Superior temporal gyrus (tissue), 1 donor: ENCODE measurements at regions not wholly inside any gene's neighbourhood (a gene's known extent, or its start where the extent isn't known, plus 50 kb on each side); places are given as distances from the start of the nearest gene placed in this dataset.
"Not testable (repeated sequence)": the region's sequence is repeated elsewhere in the genome, so short reads cannot be mapped to it uniquely, and the experiment has no call there.

ENCODE experiments used
- DNase-seq: peaks from one replicate; pipeline ENCODE4 v3.0.0-alpha.2; 2016; ENCODE audit errors: extremely low spot score

DNA sequence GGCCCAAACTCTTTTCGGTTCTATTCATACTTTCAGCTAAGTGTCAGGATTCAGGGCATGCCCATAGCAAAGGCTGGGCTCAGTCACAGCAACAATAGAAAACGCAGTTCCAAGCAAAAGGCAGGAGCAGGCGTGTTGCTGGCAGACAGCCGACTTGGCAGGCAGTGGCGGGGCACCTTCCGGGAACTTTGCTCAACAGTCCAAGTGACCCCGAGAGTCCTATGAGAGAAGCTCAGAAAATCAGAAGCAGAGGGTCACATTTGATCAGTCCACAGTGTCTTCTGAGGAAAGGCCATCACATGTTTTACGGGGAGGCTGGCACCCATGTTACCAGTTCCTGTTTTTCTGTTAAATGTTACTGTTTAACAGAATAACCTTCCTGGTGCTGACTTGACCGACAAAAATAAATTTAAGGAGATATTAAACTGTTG is 115.0 kb downstream of the DACT1 start:
- peak; percentile 69 for DNase-seq

DNA sequence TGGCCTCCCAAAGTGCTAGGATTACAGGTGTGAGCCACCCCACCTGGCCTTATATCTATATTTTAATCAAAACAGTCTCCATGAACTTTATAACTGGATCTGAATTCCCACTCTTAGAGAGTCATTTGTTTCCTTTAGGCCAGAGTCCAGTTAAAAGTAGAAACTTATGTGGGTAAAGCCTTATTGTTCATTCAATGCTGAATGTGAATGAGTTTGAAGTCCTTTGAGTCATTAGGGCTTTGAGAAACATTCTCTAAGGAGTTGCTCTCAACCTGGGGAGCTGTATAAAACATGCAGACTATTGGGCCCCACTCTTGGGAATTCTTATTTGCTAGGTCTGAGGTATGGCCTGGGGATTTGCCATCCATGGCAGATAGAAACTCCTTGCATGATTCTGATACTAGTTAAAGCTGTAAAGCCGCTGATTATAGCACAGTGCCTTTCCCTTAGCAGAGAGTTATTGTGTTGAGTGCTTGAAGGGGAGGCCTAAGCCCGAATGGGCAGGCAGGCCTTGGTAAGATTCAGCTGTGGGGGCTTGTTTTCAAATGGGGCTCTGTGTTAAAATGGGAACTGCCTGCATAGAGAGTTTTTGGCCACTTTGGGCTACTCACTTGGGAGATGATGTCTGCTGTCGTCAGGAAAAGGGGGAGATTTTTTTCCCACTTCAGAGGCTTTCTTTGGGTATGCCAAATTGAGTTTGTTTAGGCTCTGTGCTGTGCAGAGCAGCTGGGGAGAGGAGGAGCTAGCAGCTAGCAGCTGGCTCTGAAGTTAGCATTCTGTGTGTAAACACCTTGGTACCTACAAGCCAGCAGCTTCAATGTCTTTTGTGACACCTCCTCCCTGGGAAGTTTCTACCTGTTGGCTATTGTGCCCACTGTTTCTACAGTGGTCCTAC is 117.5 kb downstream of the DACT1 start:
- DNase-seq = no peak

DNA sequence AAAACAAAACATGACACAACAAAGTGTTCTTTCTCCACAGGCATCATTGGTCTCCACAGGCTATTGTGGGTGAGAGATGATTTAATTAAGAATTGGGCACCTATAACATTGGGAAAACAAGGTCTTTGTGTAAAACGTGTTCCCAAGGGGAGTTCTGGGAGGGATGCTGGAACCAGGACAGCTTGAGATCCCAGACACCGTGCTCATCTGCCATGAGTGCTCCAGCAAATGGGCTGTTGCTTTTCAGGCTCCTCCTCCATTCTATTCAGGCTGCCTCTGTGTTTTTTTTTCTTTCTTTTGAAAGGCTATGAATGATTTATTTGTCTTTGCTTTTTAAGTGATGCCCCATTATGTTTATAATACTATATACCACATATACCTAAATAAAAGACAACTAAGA is 122.4 kb downstream of the DACT1 start:
- peak; percentile 29 for DNase-seq

DNA sequence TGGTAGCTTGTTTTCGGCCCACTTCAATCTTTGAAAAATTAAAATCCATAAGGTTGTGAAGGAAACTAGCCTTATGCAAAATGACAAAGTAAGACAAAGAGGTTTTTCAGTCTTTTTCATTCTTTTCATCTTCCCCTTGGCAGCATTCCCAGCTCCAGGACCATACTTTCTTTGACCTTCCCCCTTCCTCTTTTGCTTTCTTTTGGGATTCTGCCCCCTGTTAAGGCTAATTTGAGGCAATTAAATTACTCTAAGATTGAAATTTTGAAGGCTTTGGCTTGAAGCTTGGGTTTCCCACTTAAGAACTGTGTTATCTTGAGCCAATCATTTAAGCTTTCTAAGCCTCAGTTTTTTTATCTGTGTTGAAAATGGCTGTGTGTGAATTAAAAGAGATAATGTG is 124.9 kb downstream of the DACT1 start:
- DNase-seq = no peak

DNA sequence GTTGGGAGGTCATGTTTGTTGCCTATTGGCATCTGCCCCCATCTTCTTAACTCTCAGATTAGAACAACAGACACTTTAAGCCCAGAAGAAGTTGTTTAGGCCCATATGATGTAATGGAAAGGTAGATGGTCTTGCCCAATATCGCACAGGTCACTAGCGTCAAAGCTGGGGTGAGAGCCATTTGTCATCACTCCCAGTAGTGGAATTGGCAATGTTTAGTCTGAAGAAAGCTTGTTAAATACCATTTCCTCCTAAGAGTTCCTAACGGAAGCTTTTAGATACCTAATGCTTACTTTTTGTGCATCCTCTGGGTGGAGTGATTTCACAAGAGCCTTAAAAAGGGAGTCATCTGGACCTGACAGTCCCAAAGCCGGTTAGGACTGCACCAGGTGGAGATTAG is 125.4 kb downstream of the DACT1 start:
- DNase-seq = no peak

DNA sequence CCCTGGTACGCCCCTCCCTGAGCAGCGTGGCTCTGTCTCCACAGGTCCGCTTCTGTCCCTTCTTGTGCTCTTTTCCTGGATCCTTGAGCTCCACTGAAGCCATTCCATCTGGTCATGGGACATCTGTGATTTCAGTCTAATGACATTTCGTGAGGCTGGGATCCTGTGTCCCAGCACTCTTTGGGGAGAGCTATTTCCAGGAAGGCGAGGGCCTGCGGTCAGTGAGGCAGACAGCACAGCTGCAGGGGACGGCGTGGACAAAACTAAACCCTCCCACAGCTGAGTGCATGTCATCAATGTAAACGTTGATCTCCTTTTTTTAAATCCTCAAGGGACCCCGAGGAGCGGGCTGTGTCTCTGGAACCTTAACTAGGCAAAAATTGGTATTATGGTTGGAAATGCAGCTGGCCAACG is 127.7 kb downstream of the DACT1 start:
- no peak for DNase-seq

DNA sequence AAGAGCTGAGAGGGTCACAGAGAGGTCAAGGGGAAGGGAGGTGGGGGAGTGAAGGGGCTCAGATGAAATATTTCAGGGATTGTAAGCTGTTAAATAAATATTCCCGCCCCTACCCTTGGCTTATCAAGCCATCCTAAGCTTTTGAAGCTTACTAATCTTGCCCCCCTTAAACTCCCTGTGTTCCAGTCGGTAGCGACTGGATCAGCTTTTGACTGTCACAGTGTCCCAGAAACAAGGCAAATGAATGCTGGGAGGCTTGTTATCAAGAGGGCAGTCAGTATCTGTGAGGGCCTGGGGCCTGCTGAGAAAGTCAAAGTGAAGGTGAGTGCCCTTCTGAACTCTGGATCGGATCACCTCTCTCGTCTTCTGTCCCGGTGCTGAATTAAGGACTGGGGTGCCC is 128.1 kb downstream of the DACT1 start:
- DNase-seq = no peak

DNA sequence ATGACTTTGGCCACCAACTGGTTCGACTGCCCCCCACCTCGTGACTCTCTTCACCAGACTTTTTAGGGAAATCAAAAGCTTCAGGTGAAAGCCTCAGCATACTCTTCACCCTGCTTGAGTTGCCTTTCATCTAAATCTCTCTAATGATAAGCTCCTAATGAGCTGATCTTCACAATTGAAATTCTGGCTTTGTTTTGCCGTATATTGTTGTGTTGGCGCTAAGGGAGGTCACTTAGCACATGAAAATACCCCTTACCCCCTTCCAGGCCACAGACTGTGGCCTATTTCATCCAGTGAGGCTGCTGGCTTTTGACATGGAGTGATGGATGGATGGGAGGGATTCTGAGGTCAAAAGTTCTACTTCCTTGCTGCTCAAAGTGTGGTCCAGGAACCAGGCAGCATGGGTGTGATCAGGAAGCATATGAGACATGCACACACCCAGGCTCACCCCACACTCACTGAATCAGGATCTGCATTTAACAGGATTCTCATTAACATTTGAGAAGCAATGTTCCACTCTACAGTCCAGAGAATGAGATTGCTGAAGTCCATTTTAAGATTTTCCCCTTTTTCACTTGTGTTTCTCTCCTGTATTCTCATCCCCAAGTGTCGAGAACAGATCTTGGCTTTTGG is 131.4 kb downstream of the DACT1 start:
- DNase-seq = no peak

DNA sequence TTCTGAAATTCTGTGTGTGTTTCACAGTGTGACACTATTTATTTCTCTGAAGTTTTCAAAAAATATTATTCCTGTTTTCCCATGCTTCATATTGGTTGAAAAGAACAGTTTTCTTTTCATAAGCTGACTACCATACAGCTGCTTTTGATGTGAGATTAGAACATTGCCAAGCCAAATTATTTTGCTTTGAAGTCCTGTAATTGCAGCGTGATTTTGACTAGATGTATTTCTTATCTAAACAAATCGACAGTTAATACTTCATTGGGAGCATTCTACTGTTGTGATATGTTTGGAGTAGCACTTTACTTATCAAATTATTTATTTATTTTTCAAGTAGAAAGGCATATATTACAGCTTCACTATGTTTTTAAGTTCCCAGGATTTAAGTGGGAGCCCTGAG is 132.0 kb downstream of the DACT1 start:
- no peak for DNase-seq

DNA sequence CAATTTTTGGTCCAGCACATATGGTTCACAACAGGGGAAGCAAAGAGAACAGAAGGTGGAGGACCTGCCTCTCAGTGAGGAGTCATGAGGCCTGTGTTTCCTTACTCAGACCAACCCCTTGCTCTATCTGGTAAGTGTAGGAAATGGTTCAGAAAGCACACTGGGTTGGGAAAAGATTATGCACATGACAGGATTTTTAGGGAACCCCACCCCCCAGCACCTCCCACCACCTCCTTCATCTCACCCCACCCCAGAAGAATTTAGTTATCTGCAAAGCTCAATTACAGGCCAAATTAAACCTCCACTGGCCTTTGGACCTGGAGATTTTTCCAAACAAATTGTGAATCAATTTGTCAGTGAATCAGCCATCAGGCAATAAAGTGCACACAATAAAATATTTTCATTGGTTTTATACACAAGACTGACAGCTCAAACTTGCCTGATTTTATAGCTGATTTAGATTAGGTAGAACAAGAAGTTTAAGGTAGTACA is 132.8 kb downstream of the DACT1 start:
- no peak for DNase-seq

DNA sequence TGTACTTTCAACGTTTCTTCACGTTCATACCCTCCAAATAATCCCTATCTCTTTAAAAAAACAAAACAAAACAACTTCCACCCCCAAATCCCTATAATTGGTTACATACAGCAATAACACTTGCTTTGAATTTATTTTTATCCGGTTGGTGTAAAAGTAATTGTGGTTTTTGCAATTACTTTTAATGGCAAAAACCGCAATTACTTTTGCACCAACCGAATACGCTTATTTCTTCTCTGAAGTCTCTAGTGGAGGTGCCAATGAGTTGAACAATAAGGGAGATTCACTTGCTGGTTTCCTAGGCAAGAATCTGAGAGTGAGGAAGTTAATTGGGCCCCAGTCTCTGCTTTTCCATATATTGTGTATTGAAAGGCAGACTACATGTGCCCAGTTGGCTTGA is 133.3 kb downstream of the DACT1 start:
- DNase-seq = no peak

DNA sequence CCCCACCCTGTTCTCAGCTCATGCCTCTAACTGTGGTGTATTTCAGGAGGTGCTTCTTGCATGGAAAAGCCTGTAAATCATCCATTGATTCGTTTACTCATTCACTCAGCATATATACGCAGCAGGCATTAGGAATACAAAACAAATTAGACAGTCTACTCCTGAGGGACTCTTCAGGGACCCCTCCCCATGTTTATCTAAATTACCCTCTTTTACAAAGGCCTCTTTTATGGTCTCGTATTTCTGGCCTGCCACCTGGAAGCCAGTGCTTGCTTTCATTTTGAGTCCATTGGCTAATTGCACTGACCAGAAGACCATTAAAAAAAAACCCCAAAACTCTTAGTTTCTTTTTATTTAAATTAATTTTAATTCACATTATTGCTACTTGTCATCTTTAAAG is 134.4 kb downstream of the DACT1 start:
- no peak for DNase-seq

DNA sequence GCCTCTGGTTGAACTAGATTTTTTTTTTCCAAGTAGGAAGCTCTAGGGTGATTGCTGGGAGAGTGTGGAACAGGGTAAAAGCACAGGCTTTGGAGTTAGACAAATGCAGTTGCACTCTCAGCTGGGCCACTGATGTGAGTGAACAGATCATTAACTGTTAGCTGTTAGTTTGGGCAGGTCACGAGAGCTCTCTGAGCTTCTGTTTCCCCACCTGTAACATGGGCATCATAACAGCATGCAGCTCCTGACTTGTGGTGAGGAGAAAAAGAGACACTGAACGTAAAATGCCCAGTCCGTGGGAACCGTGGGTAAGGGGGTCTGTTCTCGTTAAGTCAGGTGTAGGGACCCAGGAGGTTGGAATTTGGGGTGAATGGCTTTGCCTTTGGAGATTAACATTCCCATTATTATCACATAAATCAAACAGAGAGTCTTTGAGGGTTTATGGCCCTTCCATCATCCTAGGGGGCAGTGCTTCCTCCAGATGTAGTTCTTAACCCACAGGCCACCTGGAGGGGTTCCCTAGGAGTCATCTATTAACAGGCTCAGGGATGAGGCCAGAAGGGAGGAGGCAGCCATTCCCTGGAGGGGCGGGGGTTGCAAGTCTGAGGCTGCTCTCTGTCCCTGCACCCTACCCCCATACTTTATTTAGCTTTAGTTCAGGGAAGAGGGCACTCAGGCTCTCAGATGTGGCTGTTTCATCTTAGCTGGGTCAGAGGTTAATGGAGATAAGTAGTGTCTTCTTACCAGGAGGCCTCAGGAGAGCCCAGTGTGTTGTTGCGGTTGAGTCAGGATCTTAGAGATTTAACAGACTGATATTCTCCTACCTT is 135.2 kb downstream of the DACT1 start:
- DNase-seq = no peak

DNA sequence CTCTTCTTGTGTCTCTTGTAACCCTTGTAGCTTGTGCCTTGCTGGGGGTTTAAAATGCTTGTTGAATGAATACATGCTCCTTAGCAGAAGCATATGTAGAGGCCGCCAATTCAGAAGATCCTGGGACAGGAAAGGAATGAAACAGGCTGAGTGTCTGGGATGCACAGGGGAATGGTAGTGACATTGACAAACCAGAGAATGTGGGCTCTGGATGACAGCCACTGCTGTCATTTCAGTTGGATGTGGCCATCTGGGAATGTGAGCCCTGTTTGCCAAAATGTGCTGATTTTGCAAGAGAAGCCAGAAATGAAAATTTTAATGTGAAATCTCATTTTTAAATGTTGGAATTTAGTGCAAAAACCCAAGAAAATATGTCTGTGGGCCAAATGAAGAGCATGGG is 136.8 kb downstream of the DACT1 start:
- DNase-seq = peak; percentile 37

DNA sequence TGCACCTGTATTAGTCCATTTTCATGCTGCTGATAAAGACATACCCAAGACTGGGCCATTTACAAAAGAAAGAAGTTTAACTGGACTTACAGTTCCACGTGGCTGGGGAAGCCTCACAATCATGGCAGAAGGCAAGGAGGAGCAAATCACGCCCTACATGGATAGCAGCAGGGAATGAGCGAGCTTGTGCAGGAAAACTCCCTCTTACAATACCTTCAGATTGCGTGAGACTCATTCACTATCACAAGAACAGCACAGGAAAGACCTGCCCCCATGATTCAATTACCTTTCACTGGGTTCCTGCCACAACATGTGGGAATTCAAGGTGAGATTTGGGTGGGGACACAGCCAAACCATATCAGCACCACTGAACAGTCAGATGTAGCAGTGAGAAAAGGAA is 137.4 kb downstream of the DACT1 start:
- not testable (repeated sequence) for DNase-seq

DNA sequence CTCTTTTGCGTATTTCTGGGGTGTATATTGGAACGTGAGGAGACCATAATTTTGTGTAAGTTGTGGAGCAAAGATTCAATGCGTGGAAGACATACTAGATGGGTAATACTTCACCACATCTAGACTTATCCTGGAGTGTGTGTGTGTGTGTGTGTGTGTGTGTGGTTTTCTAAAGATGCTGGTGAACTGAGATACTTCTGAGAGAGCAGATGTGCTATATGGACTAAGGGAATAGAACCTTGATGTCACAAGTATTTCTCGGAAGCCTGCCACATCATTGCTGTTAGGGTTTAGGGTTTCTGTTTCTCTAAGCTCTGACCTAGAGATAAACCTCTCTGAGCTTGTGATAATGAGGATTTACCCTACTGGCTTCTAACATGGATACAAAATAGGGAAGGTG is 138.8 kb downstream of the DACT1 start:
- no peak for DNase-seq

DNA sequence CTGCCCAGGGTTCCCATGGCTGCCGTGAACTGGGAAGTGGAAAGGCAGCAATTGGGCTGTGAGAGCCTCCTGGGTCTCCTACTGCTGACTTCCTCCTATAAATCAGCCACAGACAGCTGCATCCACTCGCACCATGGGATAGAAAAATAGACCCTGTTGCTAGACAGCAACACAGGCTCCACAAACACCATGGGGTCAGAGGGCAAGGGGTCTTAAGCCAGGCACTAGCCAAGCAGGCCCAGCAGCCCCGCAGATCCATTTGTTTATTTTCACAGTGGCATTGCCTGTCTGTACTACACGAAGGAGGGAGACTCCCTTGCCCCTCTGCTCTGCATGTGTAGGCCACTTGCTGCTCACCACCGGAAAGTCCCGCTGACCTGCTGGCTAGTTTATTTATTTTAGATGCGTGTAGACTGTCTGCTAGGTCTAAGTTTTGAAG is 139.8 kb downstream of the DACT1 start:
- no peak for DNase-seq

DNA sequence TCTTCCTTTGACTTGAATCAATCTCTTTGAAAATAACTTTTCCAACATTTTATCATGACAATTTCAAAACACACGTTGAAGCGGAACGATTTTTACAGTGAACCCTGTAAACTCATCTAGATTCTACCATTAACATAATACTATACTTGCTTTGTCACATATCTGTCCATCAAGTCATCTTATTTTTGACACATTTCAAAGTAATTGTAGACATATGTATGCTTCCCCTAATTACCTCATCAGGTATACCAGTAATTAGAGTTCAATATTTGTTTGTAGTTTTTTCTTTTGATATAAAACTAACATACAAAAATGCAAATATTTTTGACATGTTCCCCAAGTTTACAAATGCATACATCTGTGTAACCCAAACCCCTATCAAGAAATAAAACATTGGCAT is 140.4 kb downstream of the DACT1 start:
- no peak for DNase-seq

DNA sequence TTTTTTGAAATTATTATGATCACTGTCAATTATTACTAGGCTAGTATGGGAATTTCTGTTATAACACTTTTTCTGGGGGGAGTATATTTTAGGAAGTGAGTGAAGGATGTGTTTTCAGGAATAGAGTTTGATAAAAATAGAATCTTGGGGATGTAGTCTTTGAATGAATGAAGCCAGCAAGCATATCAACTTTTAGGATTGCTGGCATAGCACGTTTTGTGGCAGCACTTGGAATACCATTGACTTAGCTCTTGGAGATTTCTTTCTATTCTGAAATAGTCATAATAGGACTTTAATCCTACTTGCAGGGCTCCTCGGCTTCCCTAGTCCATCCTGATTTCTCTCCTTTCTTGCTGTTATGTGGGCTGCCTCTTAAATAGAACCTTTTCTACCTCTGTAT is 141.6 kb downstream of the DACT1 start:
- no peak for DNase-seq

DNA sequence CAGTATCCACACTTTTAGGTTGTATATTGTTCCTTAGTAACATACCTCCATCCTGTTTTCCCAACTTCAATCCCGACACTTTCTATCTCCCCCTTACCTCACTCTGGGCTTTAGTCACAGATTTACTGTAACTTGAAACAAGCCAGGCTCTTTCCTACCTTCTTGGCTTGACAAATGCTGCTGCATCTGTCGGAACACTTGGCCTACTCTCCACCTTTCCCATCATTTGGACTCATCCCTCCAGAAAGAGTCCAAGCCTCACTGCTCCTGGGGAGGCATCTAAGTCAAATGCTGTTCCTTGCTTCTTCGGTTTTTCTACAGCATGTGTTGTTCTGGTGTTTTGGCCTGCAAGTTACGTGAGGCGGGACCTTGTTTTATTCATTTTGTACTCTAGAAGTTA is 142.4 kb downstream of the DACT1 start:
- no peak for DNase-seq

DNA sequence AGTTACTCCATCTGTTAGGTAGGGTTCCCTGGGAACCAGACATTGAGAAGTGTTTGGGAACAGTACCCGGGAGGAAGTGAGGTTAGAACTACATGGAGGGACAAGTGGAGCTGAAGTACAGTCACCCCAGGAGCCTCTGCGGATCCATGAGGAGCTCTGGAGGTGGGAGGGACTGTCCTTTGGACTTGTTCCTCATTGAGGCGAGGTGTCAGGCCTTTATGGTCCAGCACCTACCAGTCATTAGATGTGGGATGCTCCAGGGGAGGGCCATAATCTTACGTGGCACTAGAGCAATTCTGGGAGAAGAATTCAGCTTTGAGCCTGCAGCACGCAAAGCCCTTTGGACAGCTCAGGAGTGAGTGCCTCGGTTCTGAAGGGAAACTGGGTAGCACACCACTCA is 142.8 kb downstream of the DACT1 start:
- no peak for DNase-seq

DNA sequence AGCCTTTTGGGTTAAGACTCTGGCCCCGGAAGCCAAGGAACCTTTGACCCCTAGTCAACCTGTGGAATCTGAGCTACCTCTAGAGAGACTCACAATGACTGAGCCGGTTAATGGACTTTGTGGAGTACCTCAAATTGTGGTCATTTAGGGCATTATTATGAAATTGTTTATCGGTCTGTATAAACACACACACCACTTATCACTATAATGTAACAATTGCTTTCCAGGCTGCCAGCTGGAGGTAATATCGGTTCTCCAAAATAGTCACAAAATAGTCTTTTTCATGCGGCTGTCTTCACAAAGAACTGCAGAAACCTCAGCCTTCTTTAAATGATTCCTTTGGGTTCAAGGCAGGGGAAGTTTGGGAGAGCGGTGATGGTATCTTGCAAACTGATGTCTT is 144.2 kb downstream of the DACT1 start:
- no peak for DNase-seq
